ENCODE measurements at regions not wholly inside any gene's neighbourhood (a gene's known extent, or its start where the extent isn't known, plus 50 kb on each side); places are given as distances from the start of the nearest gene placed in this dataset.

DNA sequence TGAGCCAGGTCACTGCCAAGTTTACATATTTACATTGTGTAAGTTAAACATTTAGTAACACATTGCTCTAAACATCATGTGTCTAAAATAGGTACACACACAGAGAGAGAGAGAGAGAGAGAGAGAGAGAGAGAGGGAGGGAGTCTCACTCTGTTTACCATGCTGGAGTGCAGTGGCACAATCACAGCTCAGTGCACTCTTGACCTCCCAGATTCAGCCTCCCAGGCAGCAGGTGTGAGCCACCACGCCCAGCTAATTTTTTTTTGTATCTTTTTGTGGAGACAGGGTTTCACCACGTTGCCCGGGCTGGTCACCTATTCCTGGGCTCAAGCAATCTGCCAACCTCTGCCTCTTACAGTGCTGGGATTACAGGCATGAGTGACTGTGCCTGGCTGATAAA is 1045.3 kb downstream of the TLE1 start:
- Histone ChIP-seq H3K4me3 (replicated peaks in 1 of 3; ENCODE audit: insufficient read depth in 1 of 3, low read depth in 1 of 3, low read length in 3 of 3) (no peak overlapping the region), H2AFZ (ENCODE audit: low read depth, low read length) (no peak overlapping the region), H3K9ac (replicated peaks; ENCODE audit: extremely low read depth, insufficient read depth, low read length) (no peak overlapping the region), H3K27me3 (ENCODE audit: control insufficient read depth in 2 of 2, insufficient read depth in 2 of 2, low read length in 2 of 2) (no peaks in the 10 kb centered on the region), H3K4me2 (ENCODE audit: insufficient read depth, low read length) (no peak overlapping the region), H3K36me3 (ENCODE audit: control insufficient read depth in 2 of 2, extremely low read depth in 1 of 2, insufficient read depth in 2 of 2, low read length in 2 of 2) (no peaks in the 10 kb centered on the region), H3K9me1 (replicated peaks; ENCODE audit: control insufficient read depth, extremely low read depth, insufficient read depth, low read length) (no peaks in the 10 kb centered on the region), H3K27ac (ENCODE audit: insufficient read depth, low read depth, low read length) (no peak overlapping the region), H3K79me2 (ENCODE audit: control insufficient read depth, insufficient read depth, low read length) (no peaks in the 10 kb centered on the region), H4K20me1 (replicated peaks; ENCODE audit: control insufficient read depth, extremely low read depth, insufficient read depth, low read length) (no peaks in the 10 kb centered on the region), H3K9me3 (replicated peaks; ENCODE audit: control insufficient read depth, insufficient read depth, low read length) (peaks cover under 1% of the 10 kb centered on the region), H3K4me1 (ENCODE audit: control insufficient read depth, extremely low read depth, insufficient read depth, low read length) (no peaks in the 10 kb centered on the region)
- no peak for DNase-seq (ENCODE audit: low read depth, low spot score)
- intact Hi-C loops (cut with micrococcal nuclease): no loop called here
- FAIRE-seq: no peak
- ChIA-PET CTCF (no interaction called here), POLR2A (no interaction called here)
- TF ChIP-seq, protein P1, sequence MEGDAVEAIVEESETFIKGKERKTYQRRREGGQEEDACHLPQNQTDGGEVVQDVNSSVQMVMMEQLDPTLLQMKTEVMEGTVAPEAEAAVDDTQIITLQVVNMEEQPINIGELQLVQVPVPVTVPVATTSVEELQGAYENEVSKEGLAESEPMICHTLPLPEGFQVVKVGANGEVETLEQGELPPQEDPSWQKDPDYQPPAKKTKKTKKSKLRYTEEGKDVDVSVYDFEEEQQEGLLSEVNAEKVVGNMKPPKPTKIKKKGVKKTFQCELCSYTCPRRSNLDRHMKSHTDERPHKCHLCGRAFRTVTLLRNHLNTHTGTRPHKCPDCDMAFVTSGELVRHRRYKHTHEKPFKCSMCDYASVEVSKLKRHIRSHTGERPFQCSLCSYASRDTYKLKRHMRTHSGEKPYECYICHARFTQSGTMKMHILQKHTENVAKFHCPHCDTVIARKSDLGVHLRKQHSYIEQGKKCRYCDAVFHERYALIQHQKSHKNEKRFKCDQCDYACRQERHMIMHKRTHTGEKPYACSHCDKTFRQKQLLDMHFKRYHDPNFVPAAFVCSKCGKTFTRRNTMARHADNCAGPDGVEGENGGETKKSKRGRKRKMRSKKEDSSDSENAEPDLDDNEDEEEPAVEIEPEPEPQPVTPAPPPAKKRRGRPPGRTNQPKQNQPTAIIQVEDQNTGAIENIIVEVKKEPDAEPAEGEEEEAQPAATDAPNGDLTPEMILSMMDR (IDR thresholded peaks at IDR 0.05; ENCODE audit: extremely low read depth in 1 of 2, insufficient read depth in 1 of 2, low read depth in 1 of 2, low read length in 2 of 2): no peak
- no peak for TF ChIP-seq JUN (IDR thresholded peaks at IDR 0.05; ENCODE audit: borderline replicate concordance, insufficient read depth, insufficient read length, low read depth)
- no peak for TF ChIP-seq MYC (IDR thresholded peaks at IDR 0.05; ENCODE audit: low read depth, low read length)
- TF ChIP-seq FOS (IDR thresholded peaks at IDR 0.05; ENCODE audit: borderline replicate concordance, insufficient read depth, low read length): no peak
- no peak for TF ChIP-seq POLR2A (IDR thresholded peaks at IDR 0.05; ENCODE audit: low read depth, low read length)
- no peak for TF ChIP-seq GATA2 (IDR thresholded peaks at IDR 0.05; ENCODE audit: insufficient read depth, insufficient read length, low read depth, low read length)
- TF ChIP-seq POLR2AphosphoS5 (IDR thresholded peaks at IDR 0.05; ENCODE audit: insufficient read depth, low read depth, low read length): no peak
- TF ChIP-seq EZH2 (IDR thresholded peaks at IDR 0.05; ENCODE audit: borderline replicate concordance, low read depth, low read length, severe bottlenecking): no peak
- TF ChIP-seq, protein P2, sequence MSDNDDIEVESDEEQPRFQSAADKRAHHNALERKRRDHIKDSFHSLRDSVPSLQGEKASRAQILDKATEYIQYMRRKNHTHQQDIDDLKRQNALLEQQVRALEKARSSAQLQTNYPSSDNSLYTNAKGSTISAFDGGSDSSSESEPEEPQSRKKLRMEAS (IDR thresholded peaks at IDR 0.05; ENCODE audit: insufficient read depth, insufficient read length): no peak
- dilution Hi-C loops (cut with MboI; ENCODE audit: extremely low pct_ligation_motif_present, low sequenced_read_pairs): no loop called here
- no TSS peak for BruUV-seq (replicated peaks)
